ENCODE measurements at regions not wholly inside any gene's neighbourhood (a gene's known extent, or its start where the extent isn't known, plus 50 kb on each side); places are given as distances from the start of the nearest gene placed in this dataset.

GRCh38 chr17:13978478-13978877 lies 90.8 kb upstream of the COX10 start:
- TF ChIP-seq RAD21 (IDR thresholded peaks at IDR 0.05; ENCODE audit: low read depth): no peak
- TF ChIP-seq CEBPB (IDR thresholded peaks at IDR 0.05): no peak
- TF ChIP-seq REST (IDR thresholded peaks at IDR 0.05; ENCODE audit: low read depth): no peak
- TF ChIP-seq USF1 (IDR thresholded peaks at IDR 0.05): no peak
- TF ChIP-seq EP300 (IDR thresholded peaks at IDR 0.05; ENCODE audit: borderline replicate concordance): no peak
- TF ChIP-seq CREB1 (IDR thresholded peaks at IDR 0.05; ENCODE audit: low read depth): no peak
- no peak for TF ChIP-seq YY1 (IDR thresholded peaks at IDR 0.05; ENCODE audit: low read depth)
